Natural killer cell (primary cell): ENCODE measurements at regions not wholly inside any gene's neighbourhood (a gene's known extent, or its start where the extent isn't known, plus 50 kb on each side); places are given as distances from the start of the nearest gene placed in this dataset.

Experiments
- ATAC-seq, 3 donors: fragments of 150-1000 bp in 2 of 3; fragments of 200-7000 bp in 1 of 3; cut with Tn5 transposase; 1 replicate in 1 of 3; 2 replicates in 2 of 3; pipeline ENCODE4 v1.10.0; 2021; ENCODE audit warnings: mild to moderate bottlenecking in 2 of 3, moderate library complexity in 2 of 3
- DNase-seq, 2 donors: peaks; one replicate each; pipeline versions ENCODE4 v3.0.0 to v3.0.0-alpha.2; 2013 to 2021; ENCODE audit warnings: mixed read lengths in 1 of 2
- H3K27ac ChIP-seq: one replicate; pipeline ENCODE4 v1.5.1; 2013; ENCODE audit warnings: mild to moderate bottlenecking, low read length
- H3K27me3 ChIP-seq: one replicate; pipeline ENCODE4 v1.6.1; 2013; ENCODE audit warnings: low read length; ENCODE audit not compliant: control insufficient read depth, insufficient read depth
- H3K36me3 ChIP-seq: one replicate; pipeline ENCODE4 v1.6.1; 2013; ENCODE audit warnings: low read length; ENCODE audit not compliant: control insufficient read depth, insufficient read depth
- H3K4me1 ChIP-seq: one replicate; pipeline ENCODE4 v1.6.1; 2013; ENCODE audit warnings: low read length; ENCODE audit not compliant: control insufficient read depth, insufficient read depth
- H3K4me3 ChIP-seq: one replicate; pipeline ENCODE4 v1.5.1; 2013; ENCODE audit warnings: low read length
- H3K9me3 ChIP-seq: one replicate; pipeline ENCODE4 v1.6.1; 2013; ENCODE audit warnings: low read length; ENCODE audit not compliant: control insufficient read depth, insufficient read depth
- H3K27ac Mint-ChIP-seq, 2 donors: one replicate each; pipeline ENCODE4 v1.8.0; 2022; ENCODE audit warnings: mild to moderate bottlenecking in 2 of 2, mixed read lengths in 2 of 2, moderate library complexity in 1 of 2
- H3K27me3 Mint-ChIP-seq, 2 donors: one replicate each; pipeline ENCODE4 v1.8.0; 2022; ENCODE audit warnings: low read depth in 2 of 2, mixed read lengths in 2 of 2
- H3K36me3 Mint-ChIP-seq: one replicate; pipeline ENCODE4 v1.8.0; 2022; ENCODE audit warnings: mixed read lengths
- H3K4me1 Mint-ChIP-seq, 2 donors: one replicate each; pipeline ENCODE4 v1.8.0; 2022; ENCODE audit warnings: mixed read lengths in 2 of 2
- H3K4me3 Mint-ChIP-seq: one replicate; pipeline ENCODE4 v1.8.0; 2022; ENCODE audit warnings: mild to moderate bottlenecking, moderate library complexity, mixed read lengths
- H3K9me3 Mint-ChIP-seq, 2 donors: one replicate each; pipeline ENCODE4 v1.8.0; 2022; ENCODE audit warnings: mixed read lengths in 2 of 2
- WGBS: methylation state at CpG from one replicate; pipeline ENCODE4 v1.1.7; 2013; ENCODE audit warnings: missing lambda C conversion rate; ENCODE audit not compliant: insufficient coverage; 5-methylcytosine and 5-hydroxymethylcytosine counted together
- intact Hi-C: fragments of 100-400 bp; cut with micrococcal nuclease; formaldehyde crosslinking; loops from one replicate; pipeline ENCODE4 v1.14.2; 2022
- TF ChIP-seq, protein P1 (sequence below): fragments of 200-600 bp; IDR thresholded peaks from one replicate; pipeline ENCODE4 v1.8.0; 2022; ENCODE audit warnings: antibody characterized with exemption

DNA sequence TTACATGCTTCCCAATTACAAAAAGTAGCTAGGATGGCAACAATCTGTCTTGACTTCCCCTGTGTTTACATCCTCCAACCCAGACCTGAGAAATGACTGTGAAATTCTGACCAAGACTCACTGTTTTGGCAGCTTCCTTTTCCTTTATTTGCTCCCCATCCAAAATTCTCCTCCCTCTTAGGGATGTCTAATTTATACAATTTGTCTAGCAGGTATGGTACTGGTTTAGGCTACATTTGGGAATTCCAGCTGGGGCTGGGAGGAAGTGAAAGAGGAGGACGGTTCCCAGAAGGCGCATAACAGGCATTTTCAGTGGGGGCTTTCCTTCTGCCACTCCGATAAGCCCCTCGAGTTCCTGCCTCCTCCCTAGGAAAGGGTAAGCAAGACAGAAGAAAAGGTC lies 231.5 kb upstream of the BTBD3 start:
- Mint-ChIP-seq H3K9me3 (peaks cover 8% of the 10 kb centered on the region in 2 donors), H3K27ac (no peak overlapping the region), H3K4me3 (no peak overlapping the region), H3K4me1 (no peaks in the 10 kb centered on the region), H3K27me3 (peaks cover 0 to 10% of the 10 kb centered on the region in 2 donors), H3K36me3 (no peaks in the 10 kb centered on the region)
- intact Hi-C loops = no loop called here
- ATAC-seq (no peak), DNase-seq (no peak)
- no peaks in the 10 kb centered on the region for H3K9me3 ChIP-seq
- H3K36me3 ChIP-seq = no peaks in the 10 kb centered on the region
- TF ChIP-seq, protein P1, sequence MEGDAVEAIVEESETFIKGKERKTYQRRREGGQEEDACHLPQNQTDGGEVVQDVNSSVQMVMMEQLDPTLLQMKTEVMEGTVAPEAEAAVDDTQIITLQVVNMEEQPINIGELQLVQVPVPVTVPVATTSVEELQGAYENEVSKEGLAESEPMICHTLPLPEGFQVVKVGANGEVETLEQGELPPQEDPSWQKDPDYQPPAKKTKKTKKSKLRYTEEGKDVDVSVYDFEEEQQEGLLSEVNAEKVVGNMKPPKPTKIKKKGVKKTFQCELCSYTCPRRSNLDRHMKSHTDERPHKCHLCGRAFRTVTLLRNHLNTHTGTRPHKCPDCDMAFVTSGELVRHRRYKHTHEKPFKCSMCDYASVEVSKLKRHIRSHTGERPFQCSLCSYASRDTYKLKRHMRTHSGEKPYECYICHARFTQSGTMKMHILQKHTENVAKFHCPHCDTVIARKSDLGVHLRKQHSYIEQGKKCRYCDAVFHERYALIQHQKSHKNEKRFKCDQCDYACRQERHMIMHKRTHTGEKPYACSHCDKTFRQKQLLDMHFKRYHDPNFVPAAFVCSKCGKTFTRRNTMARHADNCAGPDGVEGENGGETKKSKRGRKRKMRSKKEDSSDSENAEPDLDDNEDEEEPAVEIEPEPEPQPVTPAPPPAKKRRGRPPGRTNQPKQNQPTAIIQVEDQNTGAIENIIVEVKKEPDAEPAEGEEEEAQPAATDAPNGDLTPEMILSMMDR = no peak
- no peaks in the 10 kb centered on the region for H3K4me1 ChIP-seq
- 49% methylated on average over 4 of the region's 4 CpGs for WGBS
- no peaks in the 10 kb centered on the region for H3K27me3 ChIP-seq
- H3K27ac ChIP-seq = no peak overlapping the region
- H3K4me3 ChIP-seq = no peak overlapping the region

DNA sequence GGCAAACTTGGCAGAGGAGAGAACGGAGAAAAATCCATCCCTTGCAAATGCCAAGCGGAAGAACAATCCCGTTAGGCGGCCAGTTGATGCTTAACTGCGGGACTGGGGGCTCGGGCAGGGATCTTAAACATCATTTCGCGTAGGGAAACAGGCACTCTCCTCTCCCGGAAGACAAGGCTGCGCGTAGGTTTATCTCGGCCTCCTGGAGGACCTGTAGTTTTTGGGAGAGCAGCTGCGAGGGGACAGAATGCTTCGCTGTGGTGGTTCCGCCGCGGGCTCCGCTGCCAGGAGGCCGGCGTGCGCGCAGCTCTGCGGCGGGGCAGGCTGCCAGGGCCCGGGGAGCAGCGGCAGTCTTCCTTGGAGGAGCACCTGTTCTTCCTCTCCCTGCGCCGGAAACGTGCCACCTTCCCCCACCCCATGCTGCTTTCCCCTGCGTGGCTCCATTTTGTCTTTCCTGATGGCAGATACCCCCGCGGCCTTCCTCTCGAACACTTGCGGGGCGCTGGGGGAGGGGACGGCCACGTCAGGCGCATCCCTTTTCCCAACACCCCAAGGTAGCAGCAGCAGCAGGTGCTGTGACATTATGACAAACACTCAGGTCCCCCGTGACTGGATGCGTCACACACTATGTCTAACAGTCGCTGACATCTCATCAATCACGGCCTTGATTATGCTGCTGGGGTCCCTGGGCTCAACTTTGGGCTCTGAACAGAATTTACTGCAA lies 230.7 kb upstream of the BTBD3 start:
- peaks cover 0 to 10% of the 10 kb centered on the region in 2 donors for H3K27me3 Mint-ChIP-seq
- TF ChIP-seq, protein P1 = no peak
- 16% methylated on average over 42 of the region's 42 CpGs for WGBS
- Histone ChIP-seq H3K4me1 (no peaks in the 10 kb centered on the region), H3K36me3 (no peaks in the 10 kb centered on the region), H3K4me3 (no peak overlapping the region), H3K27ac (no peak overlapping the region), H3K27me3 (no peaks in the 10 kb centered on the region), H3K9me3 (no peaks in the 10 kb centered on the region)
- H3K36me3 Mint-ChIP-seq = no peaks in the 10 kb centered on the region
- DNase-seq (no peak), ATAC-seq (no peak)
- no peak overlapping the region for H3K4me3 Mint-ChIP-seq
- H3K9me3 Mint-ChIP-seq = peaks cover 8% of the 10 kb centered on the region in 2 donors
- H3K27ac Mint-ChIP-seq = no peak overlapping the region
- H3K4me1 Mint-ChIP-seq = no peaks in the 10 kb centered on the region
- intact Hi-C loops = no loop called here

DNA sequence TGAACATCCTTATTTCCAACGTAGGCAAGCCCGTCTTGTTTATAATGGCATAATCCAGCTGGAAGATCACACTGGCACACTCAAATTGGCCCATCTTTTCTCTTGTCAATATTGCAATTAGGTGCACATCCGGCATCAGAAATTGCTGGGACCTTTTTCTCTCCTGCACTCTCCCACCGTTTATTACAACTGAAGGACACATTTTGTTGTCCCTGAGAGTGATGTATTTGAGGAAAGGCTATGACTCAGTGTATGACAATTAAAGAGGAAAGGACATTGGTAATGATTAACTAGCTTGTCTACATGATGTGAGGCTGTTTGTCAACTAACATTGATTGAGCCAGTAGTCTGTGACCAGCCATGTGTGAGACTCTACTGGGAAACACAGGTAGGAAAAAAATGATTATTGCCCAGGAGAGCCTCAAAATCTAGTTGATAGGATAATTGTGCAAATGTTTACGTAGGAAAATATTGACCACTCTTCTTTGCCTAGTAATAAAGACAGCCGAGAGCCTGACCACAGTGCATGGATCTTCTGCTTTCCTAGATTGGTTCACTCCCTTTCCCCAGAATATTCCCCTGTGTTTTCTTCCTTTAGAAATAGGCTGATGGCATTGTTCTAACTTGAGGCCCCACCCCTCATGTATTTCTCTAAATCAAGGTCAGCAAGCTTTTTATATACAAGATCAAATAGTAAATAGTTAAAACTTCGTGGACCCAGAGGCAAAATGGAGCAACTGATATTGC lies 230.0 kb upstream of the BTBD3 start:
- intact Hi-C loops = no loop called here
- Histone ChIP-seq H3K36me3 (no peaks in the 10 kb centered on the region), H3K4me3 (no peak overlapping the region), H3K9me3 (no peaks in the 10 kb centered on the region), H3K4me1 (no peaks in the 10 kb centered on the region), H3K27me3 (no peaks in the 10 kb centered on the region), H3K27ac (no peak overlapping the region)
- WGBS = 91% methylated on average over 6 of the region's 7 CpGs
- Mint-ChIP-seq H3K27ac (no peak overlapping the region), H3K4me1 (no peaks in the 10 kb centered on the region), H3K36me3 (no peaks in the 10 kb centered on the region), H3K27me3 (peaks cover 0 to 10% of the 10 kb centered on the region in 2 donors), H3K9me3 (peaks cover 8% of the 10 kb centered on the region in 2 donors), H3K4me3 (no peak overlapping the region)
- DNase-seq (no peak), ATAC-seq (no peak)
- TF ChIP-seq, protein P1 = no peak
